ENCODE measurements at regions not wholly inside any gene's neighbourhood (a gene's known extent, or its start where the extent isn't known, plus 50 kb on each side); places are given as distances from the start of the nearest gene placed in this dataset.

DNA sequence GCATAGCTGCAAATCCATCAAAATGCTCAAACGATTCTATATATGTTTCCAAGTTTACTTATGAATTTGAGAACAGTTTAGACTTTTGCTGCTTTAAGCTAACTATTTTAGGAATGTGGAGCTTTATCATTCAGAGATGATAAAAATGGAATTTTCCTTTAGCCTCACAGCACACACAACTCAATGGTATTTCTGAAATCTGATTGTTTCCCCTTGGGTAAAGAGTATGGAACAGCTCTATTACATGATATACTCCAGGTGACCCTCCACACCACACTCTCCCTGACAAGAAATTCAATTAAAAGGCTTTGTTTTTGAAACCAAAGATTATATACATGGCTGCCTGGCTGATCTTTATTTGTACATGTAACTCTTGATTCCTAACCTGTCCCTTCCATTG lies 120.0 kb downstream of the LUZP4 start:
- BruUV-seq (replicated peaks) = no TSS peak
- POLR2A ChIA-PET = no interaction called here

DNA sequence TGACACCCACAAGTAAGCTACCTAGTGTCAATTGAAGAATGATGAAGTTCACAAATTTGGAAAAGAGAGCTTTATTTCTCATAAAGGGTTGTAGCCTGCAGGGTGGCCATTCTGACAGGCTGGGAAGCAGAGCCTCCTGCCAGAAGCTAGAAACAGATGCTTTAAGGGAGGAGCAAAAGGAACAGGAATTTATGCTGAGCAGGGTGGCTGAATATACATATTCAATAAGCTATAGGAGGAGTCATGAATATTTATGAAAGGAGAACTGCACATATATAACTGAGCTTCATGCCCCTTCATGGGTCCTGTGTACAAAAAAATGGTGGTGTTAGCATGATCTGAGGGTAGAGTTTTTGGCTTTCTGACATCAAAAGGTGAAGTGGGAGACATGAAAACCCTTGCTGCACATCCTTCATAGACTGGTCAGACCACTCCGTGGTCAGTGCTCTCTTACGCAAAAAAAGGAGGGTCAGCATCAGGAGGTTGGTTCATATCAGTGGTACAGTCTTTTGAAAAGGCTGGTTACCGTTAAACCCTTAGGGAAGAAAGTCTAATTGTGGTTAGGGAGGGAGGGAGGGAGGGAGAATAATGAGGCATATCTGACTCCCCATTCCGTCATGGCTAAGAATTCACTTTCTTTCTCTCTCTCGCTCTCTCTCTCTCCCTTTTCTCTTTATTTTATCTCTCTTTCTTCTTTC lies 121.4 kb downstream of the LUZP4 start:
- CTCF ChIA-PET = no interaction called here
- no peak for DNase-seq (ENCODE audit: unreplicated experiment)
- BruUV-seq (replicated peaks) = no TSS peak
- intact Hi-C loops (cut with micrococcal nuclease) = no loop called here
- POLR2A ChIA-PET = no interaction called here
- Mint-ChIP-seq H3K9me3 (ENCODE audit: unreplicated experiment) (no peaks in the 10 kb centered on the region), H3K4me3 (ENCODE audit: unreplicated experiment) (no peak overlapping the region), H3K36me3 (ENCODE audit: insufficient read depth, unreplicated experiment) (no peaks in the 10 kb centered on the region), H3K27ac (ENCODE audit: low read depth, unreplicated experiment) (no peak overlapping the region), H3K27me3 (ENCODE audit: insufficient read depth, unreplicated experiment) (peaks cover 8% of the 10 kb centered on the region), H3K4me1 (ENCODE audit: insufficient read depth, unreplicated experiment) (no peaks in the 10 kb centered on the region)
- TF ChIP-seq, protein P1, sequence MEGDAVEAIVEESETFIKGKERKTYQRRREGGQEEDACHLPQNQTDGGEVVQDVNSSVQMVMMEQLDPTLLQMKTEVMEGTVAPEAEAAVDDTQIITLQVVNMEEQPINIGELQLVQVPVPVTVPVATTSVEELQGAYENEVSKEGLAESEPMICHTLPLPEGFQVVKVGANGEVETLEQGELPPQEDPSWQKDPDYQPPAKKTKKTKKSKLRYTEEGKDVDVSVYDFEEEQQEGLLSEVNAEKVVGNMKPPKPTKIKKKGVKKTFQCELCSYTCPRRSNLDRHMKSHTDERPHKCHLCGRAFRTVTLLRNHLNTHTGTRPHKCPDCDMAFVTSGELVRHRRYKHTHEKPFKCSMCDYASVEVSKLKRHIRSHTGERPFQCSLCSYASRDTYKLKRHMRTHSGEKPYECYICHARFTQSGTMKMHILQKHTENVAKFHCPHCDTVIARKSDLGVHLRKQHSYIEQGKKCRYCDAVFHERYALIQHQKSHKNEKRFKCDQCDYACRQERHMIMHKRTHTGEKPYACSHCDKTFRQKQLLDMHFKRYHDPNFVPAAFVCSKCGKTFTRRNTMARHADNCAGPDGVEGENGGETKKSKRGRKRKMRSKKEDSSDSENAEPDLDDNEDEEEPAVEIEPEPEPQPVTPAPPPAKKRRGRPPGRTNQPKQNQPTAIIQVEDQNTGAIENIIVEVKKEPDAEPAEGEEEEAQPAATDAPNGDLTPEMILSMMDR (IDR thresholded peaks at IDR 0.05; ENCODE audit: unreplicated experiment) = no peak

More for the DNA sequence above, 120.0 kb downstream of the LUZP4 start:
- Mint-ChIP-seq H3K27ac (ENCODE audit: low read depth, unreplicated experiment) (no peak overlapping the region), H3K4me3 (ENCODE audit: unreplicated experiment) (no peak overlapping the region), H3K4me1 (ENCODE audit: insufficient read depth, unreplicated experiment) (no peaks in the 10 kb centered on the region), H3K36me3 (ENCODE audit: insufficient read depth, unreplicated experiment) (no peaks in the 10 kb centered on the region), H3K27me3 (ENCODE audit: insufficient read depth, unreplicated experiment) (no peaks in the 10 kb centered on the region), H3K9me3 (ENCODE audit: unreplicated experiment) (no peaks in the 10 kb centered on the region)
- CTCF ChIA-PET = no interaction called here
- TF ChIP-seq, protein P1 (IDR thresholded peaks at IDR 0.05; ENCODE audit: unreplicated experiment) = no peak
- DNase-seq (ENCODE audit: unreplicated experiment) = no peak
- intact Hi-C loops (cut with micrococcal nuclease) = no loop called here

DNA sequence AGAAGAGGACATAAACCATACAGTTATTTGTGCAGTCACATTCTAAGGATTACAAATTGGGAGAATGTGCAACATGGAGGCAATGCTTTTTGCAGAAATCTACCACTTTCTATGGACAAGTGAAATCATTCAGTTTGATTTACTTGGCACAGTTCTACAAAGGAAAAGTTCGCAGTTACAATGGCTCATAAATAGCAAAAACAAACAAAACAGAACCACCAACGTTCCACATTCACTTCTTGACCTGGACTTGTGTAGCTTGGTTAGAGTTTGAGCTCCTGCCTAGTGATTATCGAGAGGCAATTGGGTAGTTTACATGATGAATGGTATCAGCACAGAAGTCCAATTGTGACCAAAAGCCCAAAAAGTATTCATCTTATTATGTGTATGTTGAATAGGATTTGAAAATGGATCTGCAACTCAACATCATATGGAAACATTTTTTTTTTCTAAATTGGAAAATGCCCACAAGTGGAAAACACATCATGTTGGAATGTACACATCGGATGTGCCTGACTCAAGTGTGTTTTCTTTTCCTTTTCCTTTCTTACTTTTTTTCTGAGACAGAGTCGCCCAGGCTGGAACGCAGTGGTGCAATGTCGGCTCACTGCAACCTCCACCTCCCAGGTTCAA lies 123.8 kb downstream of the LUZP4 start:
- POLR2A ChIA-PET = no interaction called here
- Mint-ChIP-seq H3K27ac (ENCODE audit: low read depth, unreplicated experiment) (no peak overlapping the region), H3K4me3 (ENCODE audit: unreplicated experiment) (no peak overlapping the region)

DNA sequence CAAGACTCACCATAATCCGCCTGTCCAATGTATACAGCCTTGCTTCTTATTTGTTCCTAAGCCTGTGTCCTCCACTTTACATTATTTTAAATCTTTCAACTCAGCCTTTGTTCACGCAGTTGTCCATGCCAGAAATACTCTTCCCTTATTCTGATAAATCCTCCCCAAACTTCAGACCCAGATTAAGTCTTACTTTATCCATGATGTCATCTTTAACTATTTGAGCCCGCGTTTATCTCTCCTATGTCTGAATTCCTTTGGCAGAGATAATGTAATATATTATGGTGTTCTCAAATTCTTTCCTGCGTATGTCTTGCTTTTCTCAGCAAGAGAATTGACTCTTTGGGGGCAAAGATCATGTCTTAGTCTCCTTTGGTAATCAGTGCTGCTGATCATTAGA lies 129.6 kb downstream of the LUZP4 start:
- no peaks in the 10 kb centered on the region for H3K4me1 Mint-ChIP-seq (ENCODE audit: insufficient read depth, unreplicated experiment)
- no peaks in the 10 kb centered on the region for H3K9me3 Mint-ChIP-seq (ENCODE audit: unreplicated experiment)
- H3K4me3 Mint-ChIP-seq (ENCODE audit: unreplicated experiment) = no peak overlapping the region
- no peak for DNase-seq (ENCODE audit: unreplicated experiment)
- H3K27ac Mint-ChIP-seq (ENCODE audit: low read depth, unreplicated experiment) = no peak overlapping the region
- TF ChIP-seq, protein P1 (IDR thresholded peaks at IDR 0.05; ENCODE audit: unreplicated experiment) = no peak
- ChIA-PET POLR2A (no interaction called here), CTCF (no interaction called here)
- no peaks in the 10 kb centered on the region for H3K36me3 Mint-ChIP-seq (ENCODE audit: insufficient read depth, unreplicated experiment)
- intact Hi-C loops (cut with micrococcal nuclease) = no loop called here
- no TSS peak for BruUV-seq (replicated peaks)
- peaks cover 67% of the 10 kb centered on the region for H3K27me3 Mint-ChIP-seq (ENCODE audit: insufficient read depth, unreplicated experiment)

More for the DNA sequence above, 123.8 kb downstream of the LUZP4 start:
- no peak for DNase-seq (ENCODE audit: unreplicated experiment)
- Mint-ChIP-seq H3K4me1 (ENCODE audit: insufficient read depth, unreplicated experiment) (no peaks in the 10 kb centered on the region), H3K27me3 (ENCODE audit: insufficient read depth, unreplicated experiment) (peaks cover 33% of the 10 kb centered on the region), H3K36me3 (ENCODE audit: insufficient read depth, unreplicated experiment) (no peaks in the 10 kb centered on the region), H3K9me3 (ENCODE audit: unreplicated experiment) (no peaks in the 10 kb centered on the region)
- CTCF ChIA-PET = no interaction called here
- intact Hi-C loops (cut with micrococcal nuclease) = no loop called here
- no TSS peak for BruUV-seq (replicated peaks)
- TF ChIP-seq, protein P1 (IDR thresholded peaks at IDR 0.05; ENCODE audit: unreplicated experiment) = no peak
